ENCODE measurements at regions not wholly inside any gene's neighbourhood (a gene's known extent, or its start where the extent isn't known, plus 50 kb on each side); places are given as distances from the start of the nearest gene placed in this dataset.

GRCh38 chr7:156153590-156153989, 341.3 kb upstream of the SHH start:
- DNase-seq (ENCODE audit: low spot score), result no peak

GRCh38 chr7:156152390-156152789, 340.1 kb upstream of the SHH start:
- DNase-seq (ENCODE audit: low spot score), result no peak

- DNase-seq (ENCODE audit: low spot score), result no peak
Observed at GRCh38 chr7:156151658-156152057, 339.4 kb upstream of the SHH start.

GRCh38 chr7:156151078-156151477, 338.8 kb upstream of the SHH start:
- no peak for DNase-seq (ENCODE audit: low spot score)

- DNase-seq (ENCODE audit: low spot score), result no peak
Observed at GRCh38 chr7:156148995-156149394, 336.7 kb upstream of the SHH start.

- DNase-seq (ENCODE audit: low spot score), result no peak
Observed at GRCh38 chr7:156148547-156148946, 336.3 kb upstream of the SHH start.

- DNase-seq (ENCODE audit: low spot score), result no peak
Observed at GRCh38 chr7:156147756-156148504, 335.7 kb upstream of the SHH start.

GRCh38 chr7:156147104-156147503, 334.8 kb upstream of the SHH start:
- DNase-seq (ENCODE audit: low spot score), result no peak

- no peak for DNase-seq (ENCODE audit: low spot score)
Observed at GRCh38 chr7:156145996-156146395, 333.7 kb upstream of the SHH start.

GRCh38 chr7:156145184-156145583, 332.9 kb upstream of the SHH start:
- DNase-seq (ENCODE audit: low spot score), result no peak

- DNase-seq (ENCODE audit: low spot score), result no peak
Observed at GRCh38 chr7:156143683-156144082, 331.4 kb upstream of the SHH start.

- DNase-seq (ENCODE audit: low spot score), result no peak
Observed at GRCh38 chr7:156143158-156143557, 330.9 kb upstream of the SHH start.

GRCh38 chr7:156141941-156142340, 329.7 kb upstream of the SHH start:
- no peak for DNase-seq (ENCODE audit: low spot score)

- no peak for DNase-seq (ENCODE audit: low spot score)
Observed at GRCh38 chr7:156140896-156141295, 328.6 kb upstream of the SHH start.

- no peak for DNase-seq (ENCODE audit: low spot score)
Observed at GRCh38 chr7:156140447-156140846, 328.2 kb upstream of the SHH start.

- DNase-seq (ENCODE audit: low spot score), result no peak
Observed at GRCh38 chr7:156139633-156140032, 327.4 kb upstream of the SHH start.

- DNase-seq (ENCODE audit: low spot score), result no peak
Observed at GRCh38 chr7:156139112-156139511, 326.8 kb upstream of the SHH start.

- DNase-seq (ENCODE audit: low spot score), result no peak
Observed at GRCh38 chr7:156131881-156132280, 319.6 kb upstream of the SHH start.

GRCh38 chr7:156129522-156129921, 317.3 kb upstream of the SHH start:
- no peak for DNase-seq (ENCODE audit: low spot score)

- DNase-seq (ENCODE audit: low spot score), result no peak
Observed at GRCh38 chr7:156128496-156128895, 316.2 kb upstream of the SHH start.

- no peak for DNase-seq (ENCODE audit: low spot score)
Observed at GRCh38 chr7:156127166-156128134, 315.2 kb upstream of the SHH start.

GRCh38 chr7:156125841-156126730, 313.8 kb upstream of the SHH start:
- DNase-seq (ENCODE audit: low spot score), result no peak

All from iPS-NIHi11 (cell line).